HT1080 (cell line): ENCODE measurements at regions not wholly inside any gene's neighbourhood (a gene's known extent, or its start where the extent isn't known, plus 50 kb on each side); places are given as distances from the start of the nearest gene placed in this dataset.

Experiments used
- DNase-seq: peaks from one replicate; pipeline ENCODE4 v3.0.0-alpha.2; 2015; ENCODE audit warnings: low read depth

GRCh38 chr3:10702961-10703740, 112.9 kb upstream of the SLC6A11 start:
- DNase-seq = no peak

- DNase-seq = peak; percentile 24
Measured at GRCh38 chr3:10703875-10704274, 112.2 kb upstream of the SLC6A11 start.

GRCh38 chr3:10706156-10706739, 109.8 kb upstream of the SLC6A11 start:
- no peak for DNase-seq

GRCh38 chr3:10706740-10707399, 109.2 kb upstream of the SLC6A11 start:
- no peak for DNase-seq

- DNase-seq = no peak
Measured at GRCh38 chr3:10707400-10708215, 108.4 kb upstream of the SLC6A11 start.

- no peak for DNase-seq
Measured at GRCh38 chr3:10708216-10708893, 107.7 kb upstream of the SLC6A11 start.

- DNase-seq = no peak
Measured at GRCh38 chr3:10709110-10709781, 106.8 kb upstream of the SLC6A11 start.

GRCh38 chr3:10712121-10712520, 103.9 kb upstream of the SLC6A11 start:
- DNase-seq = no peak

- DNase-seq = no peak
Measured at GRCh38 chr3:10713656-10714055, 102.4 kb upstream of the SLC6A11 start.

GRCh38 chr3:10715886-10716285, 100.1 kb upstream of the SLC6A11 start:
- no peak for DNase-seq

GRCh38 chr3:10716964-10717363, 99.1 kb upstream of the SLC6A11 start:
- DNase-seq = no peak

GRCh38 chr3:10717756-10718155, 98.3 kb upstream of the SLC6A11 start:
- no peak for DNase-seq

- no peak for DNase-seq
Measured at GRCh38 chr3:10721101-10721500, 94.9 kb upstream of the SLC6A11 start.

GRCh38 chr3:10722911-10723310, 93.1 kb upstream of the SLC6A11 start:
- DNase-seq = no peak

GRCh38 chr3:10723991-10724390, 92.0 kb upstream of the SLC6A11 start:
- no peak for DNase-seq

GRCh38 chr3:10725067-10725466, 91.0 kb upstream of the SLC6A11 start:
- DNase-seq = no peak

GRCh38 chr3:10725846-10726245, 90.2 kb upstream of the SLC6A11 start:
- DNase-seq = no peak

GRCh38 chr3:10726787-10727186, 89.2 kb upstream of the SLC6A11 start:
- no peak for DNase-seq

- DNase-seq = no peak
Measured at GRCh38 chr3:10729439-10729838, 86.6 kb upstream of the SLC6A11 start.

- no peak for DNase-seq
Measured at GRCh38 chr3:10732292-10732691, 83.7 kb upstream of the SLC6A11 start.

- DNase-seq = no peak
Measured at GRCh38 chr3:10733297-10733696, 82.7 kb upstream of the SLC6A11 start.
